Keratinocyte (primary cell): ENCODE measurements at regions not wholly inside any gene's neighbourhood (a gene's known extent, or its start where the extent isn't known, plus 50 kb on each side); places are given as distances from the start of the nearest gene placed in this dataset.

Source experiments
- DNase-seq: peaks from one replicate; pipeline ENCODE4 v3.0.0-alpha.2; 2011; ENCODE audit warnings: low read depth, missing footprints, low spot score
- FAIRE-seq: peaks from 2 replicates; lab custom pipeline; 2011; peaks lifted over from hg19 to GRCh38; lab: Jason Lieb, UNC
- H2AFZ ChIP-seq: 2 replicates; pipeline ENCODE4 v1.6.0; 2012; ENCODE audit warnings: low read length, control low read depth, inconsistent platforms; ENCODE audit not compliant: control insufficient read depth
- H3K27ac ChIP-seq: 2 replicates; pipeline ENCODE4 v1.5.1; 2011; ENCODE audit warnings: low read length; ENCODE audit not compliant: control insufficient read depth, insufficient read depth
- H3K27me3 ChIP-seq: 3 replicates; pipeline ENCODE4 v1.6.0; 2011; ENCODE audit warnings: low read length; ENCODE audit not compliant: control insufficient read depth, insufficient read depth; ENCODE audit errors: extremely low read depth
- H3K36me3 ChIP-seq, 2 experiments: 2 replicates in 1 of 2; 3 replicates in 1 of 2; pipeline ENCODE4 v1.5.1; 2011; ENCODE audit warnings: low read length in 2 of 2, mild to moderate bottlenecking in 1 of 2; ENCODE audit not compliant: control insufficient read depth in 2 of 2, insufficient read depth in 2 of 2; ENCODE audit errors: extremely low read depth in 1 of 2
- H3K4me1 ChIP-seq: 3 replicates; pipeline ENCODE4 v1.5.1; 2011; ENCODE audit warnings: low read length; ENCODE audit not compliant: control insufficient read depth, insufficient read depth; ENCODE audit errors: extremely low read depth
- H3K4me2 ChIP-seq: 3 replicates; pipeline ENCODE4 v1.6.0; 2011; ENCODE audit warnings: low read depth, low read length; ENCODE audit not compliant: control insufficient read depth, insufficient read depth; ENCODE audit errors: extremely low read depth
- H3K4me3 ChIP-seq, 3 experiments: fragments of 200-600 bp in 1 of 3; sonication (generic) in 1 of 3; 2 replicates in 2 of 3; 3 replicates in 1 of 3; pipeline ENCODE4 v1.5.1; 2011 to 2016; ENCODE audit warnings: low read length in 3 of 3, mild to moderate bottlenecking in 3 of 3, control low read depth in 2 of 3, inconsistent platforms in 1 of 3, low read depth in 1 of 3, mixed read lengths in 1 of 3, mixed run types in 1 of 3, moderate library complexity in 1 of 3; ENCODE audit not compliant: control insufficient read depth in 2 of 3, insufficient read depth in 2 of 3; ENCODE audit errors: extremely low read depth in 1 of 3
- H3K79me2 ChIP-seq: 2 replicates; pipeline ENCODE4 v1.6.0; 2012; ENCODE audit warnings: low read length; ENCODE audit not compliant: control insufficient read depth, insufficient read depth
- H3K9ac ChIP-seq: 3 replicates; pipeline ENCODE4 v1.6.0; 2011; ENCODE audit warnings: low read length; ENCODE audit not compliant: control insufficient read depth, insufficient read depth; ENCODE audit errors: extremely low read depth
- H3K9me1 ChIP-seq: 3 replicates; pipeline ENCODE4 v1.6.0; 2011; ENCODE audit warnings: low read length; ENCODE audit not compliant: control insufficient read depth, insufficient read depth; ENCODE audit errors: extremely low read depth
- H3K9me3 ChIP-seq: 2 replicates; pipeline ENCODE4 v1.5.1; 2012; ENCODE audit warnings: low read depth, low read length; ENCODE audit not compliant: control insufficient read depth
- H4K20me1 ChIP-seq: 3 replicates; pipeline ENCODE4 v1.6.0; 2011; ENCODE audit warnings: low read length; ENCODE audit not compliant: control insufficient read depth, insufficient read depth; ENCODE audit errors: extremely low read depth
- CTCF ChIP-seq, 3 experiments: IDR thresholded peaks in 1 of 3; conservative IDR thresholded peaks in 1 of 3; optimal IDR thresholded peaks in 1 of 3; 2 replicates in 2 of 3; 3 replicates in 1 of 3; pipeline versions ENCODE3 to v1.5.1; 2011; ENCODE audit warnings: low read length in 3 of 3, mild to moderate bottlenecking in 3 of 3, moderate library complexity in 2 of 3, control low read depth in 1 of 3, inconsistent platforms in 1 of 3; ENCODE audit not compliant: insufficient read depth in 2 of 3; ENCODE audit errors: extremely low read depth in 1 of 3
- EZH2 ChIP-seq: IDR thresholded peaks from one replicate; pipeline ENCODE4 v1.6.1; 2012; ENCODE audit warnings: inconsistent platforms, mild to moderate bottlenecking, low read length, moderate library complexity
- dilution Hi-C: fragments of 300-500 bp; cut with MboI; formaldehyde crosslinking; loops from one replicate; pipeline ENCODE4 v1.7.0; 2020; ENCODE audit warnings: low sequenced_read_pairs; ENCODE audit not compliant: extremely low pct_ligation_motif_present

- no peaks in the 10 kb centered on the region for H3K4me1 ChIP-seq
- H3K27me3 ChIP-seq: no peaks in the 10 kb centered on the region
- H3K9me3 ChIP-seq: no peaks in the 10 kb centered on the region
- FAIRE-seq (no peak), DNase-seq (no peak)
- no peak overlapping the region for H2AFZ ChIP-seq
- no peak overlapping the region for H3K9ac ChIP-seq
- dilution Hi-C loops: no loop called here
- H3K4me2 ChIP-seq: no peak overlapping the region
- no peak overlapping the region for H3K4me3 ChIP-seq
- no peaks in the 10 kb centered on the region for H3K79me2 ChIP-seq
- no peak overlapping the region for H3K27ac ChIP-seq
- H3K9me1 ChIP-seq: no peaks in the 10 kb centered on the region
- no peaks in the 10 kb centered on the region for H4K20me1 ChIP-seq
- TF ChIP-seq CTCF (optimal IDR thresholded peaks at IDR 0.05 in 1 of 3, IDR thresholded peaks at IDR 0.05 in 1 of 3, conservative IDR thresholded peaks at IDR 0.05 in 1 of 3; ENCODE audit: extremely low read depth in 1 of 3, insufficient read depth in 2 of 3, low read length in 3 of 3) (no peak), EZH2 (no peak)
- H3K36me3 ChIP-seq: no peaks in the 10 kb centered on the region
Observed at GRCh38 chr5:28954074-28954473, 1915.7 kb upstream of the CDH9 start.

GRCh38 chr5:28947865-28948264, 1909.5 kb upstream of the CDH9 start:
- Histone ChIP-seq H3K9ac (no peak overlapping the region), H3K4me3 (no peak overlapping the region), H3K9me3 (no peaks in the 10 kb centered on the region), H2AFZ (no peak overlapping the region), H3K9me1 (no peaks in the 10 kb centered on the region), H3K4me2 (no peak overlapping the region), H4K20me1 (no peaks in the 10 kb centered on the region), H3K27me3 (no peaks in the 10 kb centered on the region), H3K27ac (no peak overlapping the region), H3K36me3 (no peaks in the 10 kb centered on the region), H3K4me1 (no peaks in the 10 kb centered on the region), H3K79me2 (no peaks in the 10 kb centered on the region)
- no peak for DNase-seq
- dilution Hi-C loops: no loop called here
- TF ChIP-seq EZH2 (no peak), CTCF (optimal IDR thresholded peaks at IDR 0.05 in 1 of 3, IDR thresholded peaks at IDR 0.05 in 1 of 3, conservative IDR thresholded peaks at IDR 0.05 in 1 of 3; ENCODE audit: extremely low read depth in 1 of 3, insufficient read depth in 2 of 3, low read length in 3 of 3) (no peak)
- FAIRE-seq: no peak
